Breast epithelium (tissue), 3 donors: ENCODE measurements at regions not wholly inside any gene's neighbourhood (a gene's known extent, or its start where the extent isn't known, plus 50 kb on each side); places are given as distances from the start of the nearest gene placed in this dataset.

Source experiments
- POLR2A ChIP-seq: fragments of 450-650 bp; IDR thresholded peaks from one replicate; pipeline ENCODE4 v1.6.1; 2016; ENCODE audit warnings: antibody characterized with exemption, mild to moderate bottlenecking, moderate library complexity
- TF ChIP-seq, protein P1 (sequence below), 3 donors: fragments of 450-650 bp; IDR thresholded peaks; one replicate each; pipeline ENCODE4 v1.5.1; 2016 to 2017; ENCODE audit warnings: antibody characterized with exemption in 3 of 3, mild to moderate bottlenecking in 3 of 3, moderate library complexity in 3 of 3

- TF ChIP-seq, protein P1, sequence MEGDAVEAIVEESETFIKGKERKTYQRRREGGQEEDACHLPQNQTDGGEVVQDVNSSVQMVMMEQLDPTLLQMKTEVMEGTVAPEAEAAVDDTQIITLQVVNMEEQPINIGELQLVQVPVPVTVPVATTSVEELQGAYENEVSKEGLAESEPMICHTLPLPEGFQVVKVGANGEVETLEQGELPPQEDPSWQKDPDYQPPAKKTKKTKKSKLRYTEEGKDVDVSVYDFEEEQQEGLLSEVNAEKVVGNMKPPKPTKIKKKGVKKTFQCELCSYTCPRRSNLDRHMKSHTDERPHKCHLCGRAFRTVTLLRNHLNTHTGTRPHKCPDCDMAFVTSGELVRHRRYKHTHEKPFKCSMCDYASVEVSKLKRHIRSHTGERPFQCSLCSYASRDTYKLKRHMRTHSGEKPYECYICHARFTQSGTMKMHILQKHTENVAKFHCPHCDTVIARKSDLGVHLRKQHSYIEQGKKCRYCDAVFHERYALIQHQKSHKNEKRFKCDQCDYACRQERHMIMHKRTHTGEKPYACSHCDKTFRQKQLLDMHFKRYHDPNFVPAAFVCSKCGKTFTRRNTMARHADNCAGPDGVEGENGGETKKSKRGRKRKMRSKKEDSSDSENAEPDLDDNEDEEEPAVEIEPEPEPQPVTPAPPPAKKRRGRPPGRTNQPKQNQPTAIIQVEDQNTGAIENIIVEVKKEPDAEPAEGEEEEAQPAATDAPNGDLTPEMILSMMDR (IDR thresholded peaks at IDR 0.05) = no peak
- TF ChIP-seq POLR2A = no peak
Observed at GRCh38 chr5:74390822-74391221, 249.7 kb downstream of the ENC1 start.
